AG09319 (cell line): ENCODE measurements at regions not wholly inside any gene's neighbourhood (a gene's known extent, or its start where the extent isn't known, plus 50 kb on each side); places are given as distances from the start of the nearest gene placed in this dataset.

Source experiments
- DNase-seq: peaks from one replicate; pipeline ENCODE4 v3.0.0-alpha.2; 2010; ENCODE audit warnings: low read depth; ENCODE audit errors: extremely low read depth
- TF ChIP-seq, protein P1 (sequence below): IDR thresholded peaks from 2 replicates; pipeline ENCODE4 v1.5.1; 2011; ENCODE audit warnings: low read depth, mild to moderate bottlenecking, inconsistent platforms, low read length, moderate library complexity

GRCh38 chr6:113599444-113599843, 257.7 kb upstream of the MARCKS start:
- no peak for DNase-seq
- TF ChIP-seq, protein P1, sequence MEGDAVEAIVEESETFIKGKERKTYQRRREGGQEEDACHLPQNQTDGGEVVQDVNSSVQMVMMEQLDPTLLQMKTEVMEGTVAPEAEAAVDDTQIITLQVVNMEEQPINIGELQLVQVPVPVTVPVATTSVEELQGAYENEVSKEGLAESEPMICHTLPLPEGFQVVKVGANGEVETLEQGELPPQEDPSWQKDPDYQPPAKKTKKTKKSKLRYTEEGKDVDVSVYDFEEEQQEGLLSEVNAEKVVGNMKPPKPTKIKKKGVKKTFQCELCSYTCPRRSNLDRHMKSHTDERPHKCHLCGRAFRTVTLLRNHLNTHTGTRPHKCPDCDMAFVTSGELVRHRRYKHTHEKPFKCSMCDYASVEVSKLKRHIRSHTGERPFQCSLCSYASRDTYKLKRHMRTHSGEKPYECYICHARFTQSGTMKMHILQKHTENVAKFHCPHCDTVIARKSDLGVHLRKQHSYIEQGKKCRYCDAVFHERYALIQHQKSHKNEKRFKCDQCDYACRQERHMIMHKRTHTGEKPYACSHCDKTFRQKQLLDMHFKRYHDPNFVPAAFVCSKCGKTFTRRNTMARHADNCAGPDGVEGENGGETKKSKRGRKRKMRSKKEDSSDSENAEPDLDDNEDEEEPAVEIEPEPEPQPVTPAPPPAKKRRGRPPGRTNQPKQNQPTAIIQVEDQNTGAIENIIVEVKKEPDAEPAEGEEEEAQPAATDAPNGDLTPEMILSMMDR: no peak

- no peak for DNase-seq
- TF ChIP-seq, protein P1: no peak
Measured at GRCh38 chr6:113600551-113601339, 256.4 kb upstream of the MARCKS start.

DNA sequence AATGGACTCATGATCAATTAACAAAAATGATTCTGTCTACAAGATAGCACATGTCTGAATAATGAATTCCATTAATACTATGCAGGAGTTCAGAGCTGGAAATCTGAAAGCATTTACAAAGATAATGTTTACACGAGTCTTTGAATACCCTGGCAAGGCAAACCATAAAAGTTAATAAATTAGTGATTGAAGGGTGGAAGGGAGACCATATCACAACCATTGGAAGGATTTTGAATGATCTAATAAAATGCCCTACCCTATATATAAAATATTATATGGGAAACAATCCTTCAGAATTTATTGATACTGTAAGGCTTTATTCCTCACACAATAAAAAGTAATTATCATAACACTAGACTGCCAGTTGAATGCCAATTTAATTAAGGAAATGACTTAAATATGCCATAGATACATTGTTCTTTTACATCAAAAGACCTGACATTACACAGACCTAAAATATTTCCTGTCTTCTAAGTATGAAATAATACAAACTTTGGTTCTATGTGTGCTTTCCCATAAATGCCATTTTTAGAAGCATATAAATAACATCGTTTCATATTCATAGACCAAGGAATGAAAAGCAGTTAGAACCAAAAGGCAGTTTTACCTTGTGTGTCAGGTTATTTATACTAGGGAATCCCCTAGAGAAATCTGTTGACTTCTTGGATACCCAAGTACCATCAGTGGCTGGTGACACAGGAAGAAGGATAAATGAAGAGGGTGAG, 249.2 kb upstream of the MARCKS start:
- TF ChIP-seq, protein P1: no peak
- DNase-seq: no peak

GRCh38 chr6:113610377-113610988, 246.7 kb upstream of the MARCKS start:
- TF ChIP-seq, protein P1: no peak
- DNase-seq: no peak

GRCh38 chr6:113616701-113617274, 240.4 kb upstream of the MARCKS start:
- no peak for DNase-seq
- TF ChIP-seq, protein P1: no peak

DNA sequence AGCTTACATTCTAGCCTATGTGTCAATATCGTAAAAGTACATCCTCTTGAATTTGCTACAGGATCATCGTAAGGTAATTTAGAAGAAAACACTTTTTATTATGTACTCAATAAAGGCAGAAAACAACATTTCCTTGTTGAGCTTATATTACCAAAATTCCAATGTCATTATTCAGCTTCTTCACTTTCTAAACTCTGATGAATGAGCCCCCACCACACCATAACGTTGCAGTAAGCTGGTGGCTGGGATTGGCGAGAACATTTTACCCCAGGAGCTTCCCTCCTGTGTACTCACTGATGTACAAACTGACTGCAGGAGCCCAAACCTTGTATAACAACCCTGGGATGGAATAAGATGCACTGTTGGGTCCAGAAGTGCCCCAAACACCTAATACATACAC, 238.1 kb upstream of the MARCKS start:
- DNase-seq: no peak
- TF ChIP-seq, protein P1: no peak
